DMS 273 (cell line): ENCODE measurements at regions not wholly inside any gene's neighbourhood (a gene's known extent, or its start where the extent isn't known, plus 50 kb on each side); places are given as distances from the start of the nearest gene placed in this dataset.

Source experiments
- DNase-seq: peaks from one replicate; lab custom pipeline; 2025; ENCODE audit not compliant: unreplicated experiment; lab: John Stamatoyannopoulos, UW

DNA sequence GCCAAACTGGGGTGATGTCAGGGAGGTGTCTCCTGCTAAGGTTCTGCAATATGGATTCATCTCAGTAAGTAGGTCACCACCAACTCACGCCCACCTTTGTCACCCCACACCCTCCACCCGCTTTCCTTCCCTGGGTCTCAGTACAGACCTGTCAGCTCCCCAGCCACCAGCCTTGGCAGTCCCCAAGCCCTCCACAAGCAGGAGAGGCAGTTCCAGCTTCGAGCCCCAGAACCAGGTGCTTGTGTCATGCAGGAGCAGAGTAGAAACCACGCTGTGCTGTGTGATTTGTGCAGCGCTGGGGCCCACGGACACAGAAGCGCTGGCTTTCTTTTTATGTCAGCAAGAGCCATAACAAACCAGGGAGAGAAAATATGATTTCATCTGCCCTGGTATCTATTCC, 89.0 kb upstream of the CDH4 start:
- DNase-seq = no peak

DNA sequence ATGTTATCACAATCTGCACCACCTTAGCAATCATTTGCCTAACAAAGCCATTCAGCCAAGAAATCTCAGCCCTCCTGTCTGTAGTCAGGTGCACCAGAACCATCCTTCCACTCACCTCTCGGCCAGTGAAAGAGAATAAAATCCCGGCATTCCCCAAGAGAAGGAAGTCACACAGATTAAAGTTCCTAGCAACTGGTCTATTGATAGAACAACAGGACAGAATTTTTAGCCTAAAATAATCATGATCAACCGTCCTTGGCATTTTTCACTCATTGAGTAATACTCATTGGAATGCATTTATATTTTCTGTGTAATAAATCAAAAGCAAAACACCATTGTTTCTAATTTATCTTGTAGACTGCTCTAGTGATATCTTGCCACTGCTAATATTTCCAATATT, 85.7 kb upstream of the CDH4 start:
- no peak for DNase-seq

DNA sequence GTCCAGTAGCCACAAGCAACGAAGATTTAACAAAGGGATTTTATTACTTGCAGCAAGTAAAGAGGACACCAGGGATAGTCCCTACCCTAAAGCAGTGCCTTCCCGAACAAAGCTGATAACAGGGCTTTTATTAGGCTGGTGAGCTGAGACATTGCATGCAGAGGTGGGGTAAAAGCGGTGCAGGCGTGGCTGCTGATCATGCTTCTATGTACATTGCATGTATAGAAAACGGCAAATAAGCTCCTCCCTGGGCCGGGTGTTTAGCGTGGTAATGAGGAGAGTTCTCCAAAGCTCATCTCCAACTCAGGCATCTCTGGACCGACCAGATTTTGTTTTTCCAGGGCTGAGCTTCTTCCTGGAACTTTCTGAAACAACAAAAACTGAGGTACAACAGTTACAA, 83.5 kb upstream of the CDH4 start:
- DNase-seq = no peak

DNA sequence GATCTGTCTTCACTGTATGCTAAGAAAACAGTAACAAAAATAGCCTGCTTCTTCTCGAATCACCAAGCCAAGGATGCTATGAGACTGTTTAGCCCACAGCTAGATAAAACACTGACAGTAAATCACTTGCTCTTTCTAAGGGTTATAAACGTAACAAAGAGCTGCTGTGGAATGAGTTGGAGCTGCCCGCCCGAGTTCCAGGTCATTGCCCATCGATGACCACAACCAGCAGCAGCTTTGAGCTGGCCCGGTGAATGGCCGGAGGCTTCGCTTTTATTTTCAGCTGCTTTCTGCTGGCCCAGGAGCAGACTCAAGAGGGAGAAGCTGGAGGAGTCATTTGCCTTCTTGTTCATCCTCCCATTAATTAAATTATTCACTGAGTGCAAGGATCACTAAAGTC, 82.2 kb upstream of the CDH4 start:
- DNase-seq = no peak

DNA sequence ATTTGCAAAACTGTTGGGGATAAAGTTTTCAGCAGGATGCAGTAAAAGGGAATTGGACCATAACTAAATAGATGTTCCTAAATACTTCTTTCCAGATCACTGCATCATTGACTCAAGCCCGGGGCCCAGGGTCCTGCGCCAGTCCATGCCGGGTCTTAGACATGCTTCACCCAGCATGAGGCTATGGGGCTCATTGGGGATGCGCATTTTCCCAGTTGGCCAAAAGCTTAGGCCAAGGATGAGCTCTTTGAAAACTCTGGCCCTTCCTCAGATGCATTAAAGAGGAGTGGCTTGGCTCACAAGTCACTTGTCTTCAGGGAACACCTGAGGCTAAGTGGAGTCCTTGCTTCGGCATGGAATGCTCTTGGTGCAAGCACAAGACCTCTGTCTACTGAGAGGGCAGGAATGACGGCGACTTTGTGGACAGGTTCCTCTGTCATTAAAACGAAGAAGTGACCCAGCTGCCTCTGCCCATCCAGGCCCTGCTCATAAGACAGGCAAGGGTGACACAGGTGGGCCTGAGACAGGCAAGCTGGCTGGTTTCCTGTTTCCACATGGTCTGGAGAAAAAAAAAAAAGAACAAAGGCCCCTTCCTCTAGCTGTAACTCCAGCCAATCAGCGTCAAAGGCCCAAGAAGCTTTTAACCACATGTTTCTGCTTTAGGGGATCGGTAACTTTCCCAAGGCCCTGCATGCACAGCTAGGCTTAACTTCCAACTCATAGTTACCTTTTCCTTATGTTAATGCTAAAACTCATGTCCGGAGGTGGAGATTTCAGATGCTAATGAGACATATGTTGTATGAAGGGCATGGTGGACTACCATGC, 81.4 kb upstream of the CDH4 start:
- DNase-seq = no peak

DNA sequence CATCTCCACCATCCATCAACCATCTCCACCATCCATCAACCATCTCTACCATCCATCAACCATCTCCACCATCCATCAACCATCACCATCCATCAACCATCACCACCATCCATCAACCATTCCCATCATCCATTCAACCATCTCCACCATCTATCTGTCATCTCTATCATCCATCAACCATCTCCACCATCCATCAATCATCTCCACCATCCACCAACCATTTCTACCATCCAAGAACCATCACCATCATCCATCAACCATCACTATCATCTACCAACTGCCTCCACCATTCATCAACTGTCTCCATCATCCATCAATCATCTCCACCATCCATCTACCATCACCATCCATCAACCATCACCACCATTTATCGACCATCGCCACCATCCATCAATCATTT, 78.8 kb upstream of the CDH4 start:
- DNase-seq = no peak

DNA sequence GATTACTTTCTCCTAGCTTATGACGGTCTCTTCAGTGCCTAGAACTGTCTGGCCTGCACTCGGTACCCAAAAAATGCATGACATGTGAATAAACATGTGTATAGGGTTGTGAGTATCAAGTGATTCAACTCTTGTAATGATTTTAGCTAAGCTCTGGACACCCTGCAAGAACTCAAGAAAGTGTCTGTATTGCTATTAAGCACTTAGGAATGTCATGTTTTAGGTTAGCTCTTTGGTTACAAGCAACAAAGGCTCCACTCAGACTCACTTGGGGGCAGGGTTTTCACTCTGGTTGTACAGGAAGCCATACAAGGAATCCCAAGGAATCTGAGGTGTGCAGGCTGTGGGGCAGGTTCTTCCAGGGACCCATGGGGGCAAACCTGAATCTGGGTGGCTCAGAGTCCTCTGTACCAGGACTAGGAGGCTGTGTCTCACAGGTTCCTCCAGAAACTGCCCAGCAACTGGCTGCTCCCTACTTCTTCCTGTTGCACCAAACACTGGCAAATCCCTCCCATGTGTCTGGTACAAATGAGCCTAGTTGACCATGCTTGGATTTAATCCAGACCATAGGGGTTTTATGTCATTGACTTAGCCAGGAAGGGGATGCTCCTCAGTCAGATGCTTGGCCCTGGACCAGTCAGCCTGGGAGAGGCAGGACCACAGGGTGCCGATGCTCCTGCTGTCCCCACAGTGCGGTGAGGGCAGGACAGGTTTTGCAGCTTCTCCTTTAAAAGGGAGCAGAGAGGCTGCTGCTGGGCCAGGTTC, 77.9 kb upstream of the CDH4 start:
- DNase-seq = no peak

DNA sequence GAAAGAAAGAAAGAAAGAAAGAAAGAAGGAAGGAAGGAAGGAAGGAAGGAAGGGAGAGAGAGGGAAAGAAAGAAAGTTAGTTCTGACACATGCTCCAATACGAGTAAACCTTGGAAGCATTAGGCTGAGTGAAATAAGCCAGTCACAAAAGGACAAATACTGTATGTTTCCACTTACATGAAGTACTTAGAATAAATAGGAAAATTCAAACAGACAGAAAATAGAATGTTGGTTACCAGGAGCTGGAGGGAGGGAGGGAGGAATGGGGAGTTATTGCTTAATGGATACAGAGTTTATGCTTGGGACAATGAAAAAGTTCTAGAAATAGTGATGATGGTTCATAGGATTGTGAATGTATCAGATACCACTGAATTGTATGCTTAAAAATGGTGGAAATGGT, 75.2 kb upstream of the CDH4 start:
- DNase-seq = no peak

DNA sequence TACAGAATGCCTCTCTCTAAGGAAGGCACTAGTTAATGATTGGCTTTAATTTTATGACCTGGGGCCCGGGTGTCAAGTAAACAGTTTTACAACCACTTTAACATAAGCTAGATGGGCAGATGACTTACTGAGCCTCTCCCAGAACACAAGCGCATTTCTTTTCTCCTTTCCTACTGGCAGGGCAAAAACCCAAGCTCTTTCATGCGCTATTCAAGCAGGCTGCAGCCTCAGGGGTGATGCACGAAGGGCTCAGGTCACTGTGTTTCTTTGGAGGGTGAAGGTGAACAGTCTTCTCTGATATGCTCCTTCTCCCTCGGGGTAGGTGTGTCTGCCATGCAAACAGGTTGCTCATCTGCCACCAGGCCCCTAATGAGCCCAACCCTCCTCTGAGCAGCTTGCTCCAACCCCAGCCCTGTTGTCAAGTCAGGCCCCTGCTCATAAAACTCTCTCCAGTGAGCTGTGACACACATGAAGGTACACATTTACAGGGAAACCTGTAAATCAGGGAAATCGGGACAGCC, 73.5 kb upstream of the CDH4 start:
- DNase-seq = no peak

DNA sequence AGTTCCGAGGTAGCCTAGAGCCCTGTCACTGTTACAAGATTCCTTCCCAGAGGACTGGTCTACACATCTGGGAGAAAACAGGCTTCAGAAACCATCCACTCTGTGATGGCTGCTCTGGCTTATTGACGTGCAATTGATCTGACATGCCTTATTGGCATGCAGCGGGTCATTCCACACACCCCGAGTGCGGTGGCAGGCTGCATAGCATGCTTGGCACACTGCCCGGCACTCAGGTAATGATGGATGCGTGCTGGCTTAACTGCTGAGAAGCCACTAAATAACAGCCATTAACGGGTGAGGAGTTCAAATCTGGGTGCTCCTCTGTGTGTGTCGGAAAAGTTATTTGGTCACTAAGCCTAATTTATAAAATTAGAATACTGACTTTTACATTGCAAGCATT, 67.9 kb upstream of the CDH4 start:
- no peak for DNase-seq

DNA sequence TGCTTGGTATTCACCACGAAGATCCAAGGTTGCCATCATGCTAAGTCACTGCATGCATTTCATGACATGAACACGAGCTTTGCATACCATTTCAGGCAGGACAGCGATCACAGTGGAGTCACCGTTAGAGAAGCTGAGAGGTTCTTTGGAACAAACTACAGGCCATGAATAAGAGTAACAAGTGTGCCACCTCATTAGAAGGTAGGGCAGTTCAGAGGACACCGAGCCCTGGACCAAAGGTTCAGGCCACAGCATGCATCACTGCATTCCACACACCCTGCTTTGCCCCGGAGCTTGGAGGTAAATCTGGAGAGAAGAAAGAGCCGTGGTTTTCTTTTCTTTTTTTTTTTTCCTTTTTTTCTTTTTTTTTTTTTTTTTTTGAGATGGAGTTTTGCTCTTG, 66.9 kb upstream of the CDH4 start:
- no peak for DNase-seq

DNA sequence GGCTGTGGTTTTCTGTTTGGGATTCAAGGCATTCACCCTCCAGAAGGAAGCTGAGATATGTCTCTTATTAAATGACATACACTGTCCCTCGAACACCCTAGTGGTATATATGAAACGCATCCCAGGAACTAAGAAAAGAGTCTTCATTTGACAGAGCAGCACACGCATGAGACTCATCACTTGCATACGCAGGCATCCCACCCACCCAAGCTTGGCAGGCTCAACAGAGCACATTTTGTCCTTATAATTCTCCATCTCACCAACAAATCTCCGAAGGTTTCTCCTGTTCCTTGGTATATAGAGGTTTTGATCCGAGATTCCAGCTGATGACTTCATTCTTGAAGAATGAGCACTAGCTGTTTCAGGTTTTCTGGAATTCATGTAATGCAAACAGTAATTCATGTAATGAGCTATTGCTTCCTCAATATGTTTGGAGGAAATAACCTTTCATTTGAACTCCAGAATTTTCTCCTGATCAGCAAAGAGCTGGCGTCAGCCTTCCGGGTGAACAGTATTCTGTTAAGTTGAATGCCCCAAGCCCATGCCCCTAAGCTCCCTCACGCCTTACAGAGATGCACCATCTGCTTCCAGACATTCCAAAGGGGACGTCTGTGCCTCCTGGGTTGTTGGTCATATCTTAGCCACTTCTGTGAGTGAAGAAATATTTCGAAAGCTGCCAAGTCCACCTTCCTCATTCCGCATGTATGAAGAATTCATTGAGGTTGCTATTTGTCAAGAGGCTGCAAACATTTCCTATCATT, 66.0 kb upstream of the CDH4 start:
- no peak for DNase-seq

DNA sequence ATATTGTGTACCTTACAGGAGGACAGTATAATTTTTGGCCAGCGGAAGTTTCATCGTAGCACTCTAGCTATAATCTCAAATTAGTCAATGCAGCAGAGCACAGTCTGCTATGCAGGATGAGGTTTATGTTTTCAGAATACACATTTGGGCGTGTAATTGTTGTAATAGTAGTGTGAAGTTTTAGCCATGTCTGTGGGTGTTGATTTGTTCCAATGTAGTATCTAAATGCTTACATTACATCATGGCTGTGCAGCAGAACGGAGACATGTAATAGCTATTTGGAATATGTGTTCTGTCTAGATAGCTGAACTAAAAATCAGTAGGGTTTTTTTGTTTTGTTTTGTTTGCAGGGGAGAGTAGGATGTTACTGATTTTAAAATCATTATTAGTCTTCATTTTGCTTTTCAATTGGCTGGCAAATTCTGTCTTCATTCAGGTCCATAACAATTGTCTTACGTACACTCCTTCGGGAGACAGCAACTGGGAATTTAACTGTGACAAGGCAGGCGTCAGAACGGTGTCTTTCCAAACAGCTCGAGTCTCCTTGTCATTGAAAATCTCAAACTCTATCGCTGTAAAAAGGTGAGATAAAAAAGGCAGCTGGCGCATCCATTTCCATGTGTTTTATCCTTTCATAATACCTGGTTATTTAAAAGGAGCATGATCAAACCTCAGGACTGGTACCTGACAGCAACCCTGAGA, 65.1 kb upstream of the CDH4 start:
- DNase-seq = no peak

DNA sequence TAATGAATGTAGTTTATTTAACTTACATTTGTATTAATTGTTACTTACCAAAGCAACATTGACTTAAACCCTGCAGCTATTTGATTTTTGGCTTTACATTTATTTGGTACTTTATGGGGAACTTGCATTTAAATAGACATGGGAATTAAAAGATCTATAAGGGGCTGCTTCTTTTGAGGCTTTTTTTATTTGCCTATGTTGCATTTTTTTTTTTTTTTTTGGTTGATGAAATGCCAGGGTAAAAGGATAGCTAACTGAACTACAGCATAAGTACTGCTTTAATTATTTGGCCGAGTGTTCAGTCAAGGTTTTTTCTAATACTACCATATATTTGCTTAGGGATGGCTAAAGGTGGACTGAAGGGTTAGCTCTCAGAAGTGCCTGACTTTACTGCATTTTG, 62.5 kb upstream of the CDH4 start:
- DNase-seq = no peak

DNA sequence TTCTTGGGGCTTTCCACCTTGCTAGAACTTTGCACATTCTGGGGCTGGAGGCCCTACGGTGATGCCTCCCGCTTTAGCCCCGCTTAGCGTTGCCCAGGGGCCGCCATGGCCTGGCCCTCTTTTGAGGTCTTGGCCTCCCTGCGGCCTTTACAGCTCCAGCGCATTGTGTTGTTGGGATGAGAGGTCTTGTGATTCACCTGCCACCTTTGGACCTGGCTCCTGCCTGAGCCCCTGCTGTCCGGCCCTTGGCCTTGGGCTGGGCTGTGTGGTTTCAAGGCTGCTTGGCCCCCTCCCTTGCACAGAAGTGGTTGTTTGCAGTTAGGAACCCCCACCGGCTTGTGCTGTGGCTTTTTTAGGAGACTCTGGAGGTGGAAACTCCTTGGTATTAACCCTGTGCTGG, 61.0 kb upstream of the CDH4 start:
- DNase-seq = no peak

DNA sequence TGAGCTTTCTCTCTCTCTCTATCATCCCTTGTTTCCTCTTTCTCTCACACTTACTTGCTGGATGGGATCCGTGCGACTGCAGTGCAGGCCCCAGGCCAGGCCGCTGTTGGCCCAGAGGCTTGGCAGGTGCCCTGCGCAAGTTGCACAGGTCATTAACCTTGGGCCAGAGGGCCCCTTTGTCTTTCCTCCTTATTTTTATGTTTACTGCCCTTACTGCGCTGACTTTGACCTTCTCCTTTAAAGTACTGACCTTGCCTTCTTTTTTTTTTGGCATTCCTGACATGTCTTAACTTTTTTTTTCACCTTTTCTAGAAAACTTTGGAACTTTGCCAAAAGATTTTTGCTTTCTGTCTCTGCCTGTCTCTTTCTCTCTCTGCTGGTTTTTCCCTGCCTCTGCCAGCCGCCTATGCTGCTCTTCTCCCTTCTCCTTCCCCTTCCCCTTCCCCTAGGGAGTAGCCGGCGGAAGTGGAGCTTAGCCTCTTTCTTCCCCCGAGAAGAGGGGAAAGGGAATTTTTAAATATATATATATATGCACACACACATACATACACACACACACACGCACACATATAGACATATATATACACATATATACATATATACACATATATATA, 59.6 kb upstream of the CDH4 start:
- DNase-seq = no peak

DNA sequence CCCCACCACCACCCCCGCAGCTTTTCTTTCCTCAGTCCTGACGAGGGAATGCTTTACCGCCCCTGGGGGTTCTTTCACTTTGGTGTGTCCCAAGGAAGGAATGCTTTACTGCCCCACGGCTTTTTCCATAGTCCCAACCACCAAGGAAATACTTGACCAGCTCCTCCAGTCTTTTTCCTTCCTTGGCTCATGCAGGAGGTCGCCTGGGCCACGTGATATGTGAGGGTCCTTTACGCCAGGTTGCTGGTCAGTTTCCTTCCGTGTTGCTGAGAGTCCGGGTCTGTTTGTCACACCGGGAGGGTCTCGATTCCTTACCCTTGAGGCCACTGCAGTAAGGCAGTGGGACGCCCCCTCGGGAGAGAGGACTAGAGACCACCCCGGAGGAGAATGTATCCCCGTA, 58.9 kb upstream of the CDH4 start:
- no peak for DNase-seq
